ENCODE measurements at regions not wholly inside any gene's neighbourhood (a gene's known extent, or its start where the extent isn't known, plus 50 kb on each side); places are given as distances from the start of the nearest gene placed in this dataset.

DNA sequence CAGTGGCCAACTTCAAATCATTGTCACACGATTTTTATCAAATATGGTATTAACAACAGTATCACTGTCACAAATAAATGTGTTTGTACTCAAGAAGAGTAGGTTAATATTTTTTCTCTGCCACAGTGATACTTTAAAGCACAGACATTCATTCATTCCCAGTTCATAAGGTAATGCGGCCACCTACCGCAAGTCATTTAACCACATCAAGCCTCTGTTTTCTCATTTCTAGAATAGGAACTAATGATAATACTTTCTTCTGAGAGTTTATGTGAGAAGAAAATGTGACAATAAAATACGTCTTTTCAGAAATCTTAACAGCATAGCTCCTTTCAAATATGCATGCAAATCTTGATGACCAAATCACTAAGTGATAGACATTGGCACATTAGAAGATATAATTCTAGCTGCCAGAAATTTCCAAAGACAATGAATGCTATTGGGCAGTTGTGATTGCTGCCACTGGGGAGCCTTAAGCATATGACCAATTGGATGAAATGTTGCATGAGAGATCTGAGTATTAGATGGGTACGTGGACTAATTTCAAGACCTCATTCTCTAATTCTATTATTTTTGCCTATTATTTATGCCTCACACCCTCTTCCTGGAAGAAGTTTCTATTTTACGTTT, 430.9 kb downstream of the PID1 start:
- TF ChIP-seq, protein P1, sequence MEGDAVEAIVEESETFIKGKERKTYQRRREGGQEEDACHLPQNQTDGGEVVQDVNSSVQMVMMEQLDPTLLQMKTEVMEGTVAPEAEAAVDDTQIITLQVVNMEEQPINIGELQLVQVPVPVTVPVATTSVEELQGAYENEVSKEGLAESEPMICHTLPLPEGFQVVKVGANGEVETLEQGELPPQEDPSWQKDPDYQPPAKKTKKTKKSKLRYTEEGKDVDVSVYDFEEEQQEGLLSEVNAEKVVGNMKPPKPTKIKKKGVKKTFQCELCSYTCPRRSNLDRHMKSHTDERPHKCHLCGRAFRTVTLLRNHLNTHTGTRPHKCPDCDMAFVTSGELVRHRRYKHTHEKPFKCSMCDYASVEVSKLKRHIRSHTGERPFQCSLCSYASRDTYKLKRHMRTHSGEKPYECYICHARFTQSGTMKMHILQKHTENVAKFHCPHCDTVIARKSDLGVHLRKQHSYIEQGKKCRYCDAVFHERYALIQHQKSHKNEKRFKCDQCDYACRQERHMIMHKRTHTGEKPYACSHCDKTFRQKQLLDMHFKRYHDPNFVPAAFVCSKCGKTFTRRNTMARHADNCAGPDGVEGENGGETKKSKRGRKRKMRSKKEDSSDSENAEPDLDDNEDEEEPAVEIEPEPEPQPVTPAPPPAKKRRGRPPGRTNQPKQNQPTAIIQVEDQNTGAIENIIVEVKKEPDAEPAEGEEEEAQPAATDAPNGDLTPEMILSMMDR (IDR thresholded peaks at IDR 0.05), result no peak
- Mint-ChIP-seq H3K4me3 (no peak overlapping the region), H3K27me3 (ENCODE audit: insufficient read depth) (no peaks in the 10 kb centered on the region), H3K36me3 (ENCODE audit: low read depth) (no peaks in the 10 kb centered on the region), H3K27ac (no peak overlapping the region), H3K9me3 (no peaks in the 10 kb centered on the region), H3K4me1 (ENCODE audit: low read depth) (peaks cover 8% of the 10 kb centered on the region; the same call in 1 of the 2 replicates)
- DNase-seq, result no peak

DNA sequence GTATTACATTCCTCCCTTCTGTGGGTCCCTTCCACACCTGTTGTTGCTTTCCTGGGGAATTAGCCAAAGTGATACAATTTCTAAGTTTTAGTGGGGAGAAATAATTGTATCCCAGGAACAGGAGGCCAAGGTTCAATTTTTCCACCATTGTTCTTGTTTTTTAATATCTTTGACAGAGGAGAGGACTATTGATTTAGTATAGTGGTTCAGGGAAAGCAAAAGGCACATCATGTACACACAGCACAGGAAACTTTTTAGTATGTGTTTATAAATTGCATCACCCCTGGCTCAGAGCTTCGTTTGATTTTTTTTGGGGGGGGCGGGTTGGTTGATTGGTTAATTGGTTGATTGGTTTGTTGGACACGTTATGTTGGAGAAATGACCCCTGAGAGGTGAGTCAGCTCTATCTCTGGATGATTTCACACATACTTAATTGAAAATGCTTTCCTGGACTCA, 431.6 kb downstream of the PID1 start:
- Mint-ChIP-seq H3K27ac (no peak overlapping the region), H3K4me3 (no peak overlapping the region), H3K4me1 (ENCODE audit: low read depth) (peaks cover 8% of the 10 kb centered on the region; the same call in 1 of the 2 replicates), H3K27me3 (ENCODE audit: insufficient read depth) (peaks cover 3% of the 10 kb centered on the region; the same call in 1 of the 2 replicates), H3K36me3 (ENCODE audit: low read depth) (no peaks in the 10 kb centered on the region), H3K9me3 (no peaks in the 10 kb centered on the region)
- TF ChIP-seq, protein P1 (IDR thresholded peaks at IDR 0.05), result no peak
- no peak for DNase-seq

DNA sequence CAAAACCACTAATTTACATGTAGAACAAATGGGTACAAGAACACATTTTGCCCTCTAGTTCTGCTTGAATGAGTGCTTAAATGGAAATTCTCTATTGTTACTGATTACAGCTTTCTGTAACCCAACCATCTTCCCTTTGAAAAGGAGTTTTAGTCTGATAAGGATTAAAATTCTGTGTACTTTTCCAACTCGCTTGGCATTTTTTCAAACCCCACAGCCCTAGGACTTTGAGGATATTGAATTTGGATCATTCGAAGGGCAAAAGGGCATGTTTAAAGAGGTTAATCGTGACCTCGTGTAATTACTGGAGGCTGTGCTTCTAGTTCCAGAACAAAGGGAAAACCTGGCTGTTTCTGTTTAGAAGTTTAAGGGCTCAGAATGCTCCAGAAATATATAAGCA, 432.3 kb downstream of the PID1 start:
- Mint-ChIP-seq H3K27me3 (ENCODE audit: insufficient read depth) (peaks cover 3% of the 10 kb centered on the region; the same call in 1 of the 2 replicates), H3K9me3 (no peaks in the 10 kb centered on the region), H3K27ac (no peak overlapping the region), H3K4me3 (no peak overlapping the region), H3K36me3 (ENCODE audit: low read depth) (no peaks in the 10 kb centered on the region), H3K4me1 (ENCODE audit: low read depth) (peaks cover 8% of the 10 kb centered on the region; the same call in 1 of the 2 replicates)
- no peak for DNase-seq
- TF ChIP-seq, protein P1 (IDR thresholded peaks at IDR 0.05), result no peak

DNA sequence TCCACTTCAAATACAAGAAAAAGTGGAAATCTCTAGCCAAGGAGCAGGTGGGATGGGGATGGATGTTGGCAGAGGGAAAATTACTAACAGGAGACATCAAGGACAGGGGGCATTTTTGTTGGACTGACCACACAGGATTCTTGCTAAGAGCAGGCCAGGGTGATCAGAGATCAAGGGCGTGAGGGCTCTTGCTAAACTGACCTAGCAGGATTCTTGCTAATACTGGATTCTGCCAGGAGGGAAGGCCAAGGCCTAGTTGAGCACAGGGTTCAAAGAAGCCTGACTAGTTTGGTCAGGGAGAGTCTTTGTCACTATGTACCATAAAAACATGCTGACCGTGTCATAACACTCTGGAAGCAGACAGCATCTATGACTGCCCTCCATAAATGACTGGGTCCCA, 442.7 kb downstream of the PID1 start:
- Mint-ChIP-seq H3K4me1 (ENCODE audit: low read depth) (peaks cover 25% of the 10 kb centered on the region), H3K4me3 (no peak overlapping the region), H3K36me3 (ENCODE audit: low read depth) (peaks cover 5% of the 10 kb centered on the region; the same call in 1 of the 2 replicates), H3K9me3 (no peaks in the 10 kb centered on the region), H3K27me3 (ENCODE audit: insufficient read depth) (peaks cover 1% of the 10 kb centered on the region), H3K27ac (no peak overlapping the region)
- no peak for DNase-seq
- TF ChIP-seq, protein P1 (IDR thresholded peaks at IDR 0.05), result no peak

DNA sequence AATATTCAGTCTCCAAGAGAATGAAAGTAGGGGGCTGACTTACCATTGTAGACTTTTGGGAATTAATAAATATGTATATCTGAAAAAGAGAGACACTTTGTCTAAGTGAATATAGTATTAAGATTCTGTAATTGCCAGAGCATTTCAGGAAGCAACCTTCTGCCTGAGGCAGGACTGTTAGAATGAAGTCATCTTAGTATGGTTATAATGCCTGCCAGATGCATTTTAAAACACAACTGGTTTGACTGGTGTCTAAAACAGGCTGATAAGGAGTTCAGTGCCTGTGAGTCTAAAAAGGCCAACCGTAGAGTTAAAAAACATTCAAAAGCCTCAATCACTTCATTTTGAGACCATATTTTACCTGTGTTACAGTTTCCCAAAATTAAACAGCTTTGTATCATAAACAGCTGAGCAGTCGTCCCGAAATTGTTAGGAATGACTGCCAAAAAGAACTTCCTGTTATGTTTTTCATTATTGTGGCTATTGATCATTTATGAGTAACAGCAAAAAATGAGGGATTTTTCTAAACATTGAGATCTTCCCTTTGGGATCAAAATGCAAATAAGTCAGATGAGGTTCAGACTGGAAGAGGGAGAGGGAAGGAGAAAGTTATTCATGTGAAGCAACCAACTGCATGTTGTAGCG, 443.9 kb downstream of the PID1 start:
- H3K36me3 Mint-ChIP-seq (ENCODE audit: low read depth), result peaks cover 5% of the 10 kb centered on the region; the same call in 1 of the 2 replicates
- H3K27me3 Mint-ChIP-seq (ENCODE audit: insufficient read depth), result peaks cover 1% of the 10 kb centered on the region
- peak; percentile 60 for DNase-seq
- no peaks in the 10 kb centered on the region for H3K9me3 Mint-ChIP-seq
- peaks cover 26% of the 10 kb centered on the region for H3K4me1 Mint-ChIP-seq (ENCODE audit: low read depth)
- peak overlapping the region; percentile 64 for H3K27ac Mint-ChIP-seq
- H3K4me3 Mint-ChIP-seq, result peak overlapping the region; percentile 29; the same call in 1 of the 2 replicates
- TF ChIP-seq, protein P1 (IDR thresholded peaks at IDR 0.05), result no peak
